Right atrium auricular region (tissue), 2 donors: ENCODE measurements at regions not wholly inside any gene's neighbourhood (a gene's known extent, or its start where the extent isn't known, plus 50 kb on each side); places are given as distances from the start of the nearest gene placed in this dataset.

Source experiments
- DNase-seq: peaks from one replicate; pipeline ENCODE4 v3.0.0-alpha.2; 2019; ENCODE audit warnings: low spot score
- H3K27ac ChIP-seq, 2 donors: fragments of 200-600 bp; sonication (generic); 1 replicate in 1 of 2; 2 replicates in 1 of 2; pipeline ENCODE4 v1.5.1; 2016 to 2019
- H3K27me3 ChIP-seq, 2 donors: fragments of 200-600 bp; sonication (generic); one replicate each; pipeline versions ENCODE4 v1.5.1 to v1.6.0; 2017 to 2019
- H3K36me3 ChIP-seq: fragments of 200-600 bp; sonication (generic); one replicate; pipeline ENCODE4 v1.5.1; 2016
- H3K4me1 ChIP-seq, 2 donors: fragments of 200-600 bp; sonication (generic); one replicate each; pipeline versions ENCODE4 v1.5.1 to v1.6.0; 2017 to 2019
- H3K4me3 ChIP-seq, 2 donors: fragments of 200-600 bp; sonication (generic); 1 replicate in 1 of 2; 2 replicates in 1 of 2; pipeline ENCODE4 v1.5.1; 2017 to 2019; ENCODE audit warnings: mild to moderate bottlenecking in 1 of 2, moderate library complexity in 1 of 2
- H3K9me3 ChIP-seq, 2 donors: fragments of 200-600 bp; sonication (generic); one replicate each; pipeline ENCODE4 v1.5.1; 2019
- CTCF ChIP-seq, 2 donors: fragments of 200-600 bp; sonication (generic); IDR thresholded peaks; one replicate each; pipeline ENCODE4 v1.5.1; 2019; ENCODE audit warnings: antibody characterized with exemption in 2 of 2

DNA sequence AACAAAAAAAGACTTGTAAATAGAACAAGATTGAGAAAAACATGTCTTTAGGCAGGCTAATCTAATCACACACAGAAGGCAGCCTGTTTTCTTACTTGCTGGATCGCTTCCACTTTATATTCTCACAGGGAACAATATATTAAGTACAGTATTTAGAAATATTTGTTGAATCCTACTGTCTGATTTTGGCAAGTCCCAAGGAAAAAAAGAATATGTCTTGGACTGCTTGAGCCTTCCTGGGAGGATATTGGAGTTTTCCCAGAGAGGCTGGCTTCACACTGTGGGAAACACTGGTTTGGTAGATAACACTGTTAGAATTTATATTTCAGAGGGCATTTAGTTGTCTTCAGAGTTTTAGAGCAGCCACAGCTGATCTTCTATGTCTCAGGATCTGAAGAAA is 229.7 kb downstream of the PRL start:
- Histone ChIP-seq H3K36me3 (no peaks in the 10 kb centered on the region), H3K4me1 (peaks cover 0 to 22% of the 10 kb centered on the region in 2 donors), H3K9me3 (no peaks in the 10 kb centered on the region), H3K27ac (peak overlapping the region in 1 of 2 donors; percentile 37), H3K4me3 (no peak overlapping the region), H3K27me3 (no peaks in the 10 kb centered on the region)
- TF ChIP-seq CTCF (IDR thresholded peaks at IDR 0.05): no peak
- DNase-seq: no peak

DNA sequence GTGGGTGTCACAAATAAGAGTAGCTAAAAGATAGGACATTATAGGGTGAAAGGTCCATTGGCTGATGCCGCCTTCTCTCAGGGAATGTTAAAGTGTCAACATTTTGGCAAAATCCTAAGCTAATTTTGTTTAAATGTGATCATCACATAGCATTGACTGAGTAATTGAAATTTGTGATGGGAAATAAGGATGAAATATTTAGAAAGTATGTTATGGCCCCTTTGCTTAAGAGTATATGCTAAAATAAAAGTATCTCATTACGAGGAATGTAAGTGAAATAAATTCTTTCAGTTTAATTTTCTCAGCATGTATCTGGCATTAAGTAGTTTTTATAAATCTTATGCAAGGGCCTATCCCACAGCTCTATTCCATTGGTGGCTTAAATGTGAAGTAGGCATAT is 229.2 kb downstream of the PRL start:
- TF ChIP-seq CTCF (IDR thresholded peaks at IDR 0.05): no peak
- no peak for DNase-seq
- Histone ChIP-seq H3K27me3 (no peaks in the 10 kb centered on the region), H3K4me3 (no peak overlapping the region), H3K4me1 (peaks cover 0 to 22% of the 10 kb centered on the region in 2 donors), H3K27ac (no peak overlapping the region), H3K9me3 (no peaks in the 10 kb centered on the region), H3K36me3 (no peaks in the 10 kb centered on the region)

DNA sequence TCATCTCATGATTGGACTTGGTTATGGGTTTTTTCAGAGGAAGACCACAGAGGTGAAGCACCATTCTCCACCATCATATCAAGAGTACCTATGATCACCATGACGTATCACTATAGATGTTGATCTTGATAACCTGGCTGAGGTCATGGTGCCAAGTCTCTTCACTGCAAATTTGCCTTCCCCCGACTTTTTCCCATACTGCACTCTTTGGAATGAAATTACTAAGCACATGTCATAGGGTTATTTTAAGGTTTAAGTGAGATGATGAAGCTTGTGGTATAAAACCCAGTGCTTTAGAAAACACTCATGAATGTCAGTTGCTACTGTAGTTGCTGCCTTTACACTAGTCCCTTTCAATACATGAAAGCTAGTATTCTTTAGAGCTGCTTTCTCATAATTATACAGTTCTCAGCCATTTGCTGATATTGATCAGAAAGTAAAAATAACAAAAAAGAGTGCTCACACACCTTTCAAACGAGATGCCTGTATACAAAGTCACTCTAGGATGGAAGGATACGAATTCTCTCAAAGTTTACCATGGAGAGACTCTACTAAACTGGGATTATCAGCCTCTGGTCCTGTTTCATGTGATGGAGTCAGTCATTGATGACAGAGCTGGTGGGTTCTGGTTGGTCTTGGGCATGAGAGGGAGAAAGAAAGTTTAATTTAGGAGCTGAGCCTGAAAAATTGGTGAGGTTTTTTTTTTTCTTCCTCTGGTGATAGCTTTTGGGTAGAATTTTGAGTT is 228.1 kb downstream of the PRL start:
- Histone ChIP-seq H3K9me3 (no peaks in the 10 kb centered on the region), H3K27ac (no peak overlapping the region), H3K27me3 (no peaks in the 10 kb centered on the region), H3K36me3 (no peaks in the 10 kb centered on the region), H3K4me1 (peaks cover 0 to 22% of the 10 kb centered on the region in 2 donors), H3K4me3 (no peak overlapping the region)
- no peak for DNase-seq
- no peak for TF ChIP-seq CTCF (IDR thresholded peaks at IDR 0.05)

- Histone ChIP-seq H3K4me1 (peaks cover 0 to 22% of the 10 kb centered on the region in 2 donors), H3K4me3 (no peak overlapping the region), H3K27me3 (no peaks in the 10 kb centered on the region), H3K9me3 (no peaks in the 10 kb centered on the region), H3K36me3 (no peaks in the 10 kb centered on the region), H3K27ac (no peak overlapping the region)
- no peak for TF ChIP-seq CTCF (IDR thresholded peaks at IDR 0.05)
- no peak for DNase-seq
These were observed 227.5 kb downstream of the PRL start for GRCh38 chr6:22069306-22069800.

DNA sequence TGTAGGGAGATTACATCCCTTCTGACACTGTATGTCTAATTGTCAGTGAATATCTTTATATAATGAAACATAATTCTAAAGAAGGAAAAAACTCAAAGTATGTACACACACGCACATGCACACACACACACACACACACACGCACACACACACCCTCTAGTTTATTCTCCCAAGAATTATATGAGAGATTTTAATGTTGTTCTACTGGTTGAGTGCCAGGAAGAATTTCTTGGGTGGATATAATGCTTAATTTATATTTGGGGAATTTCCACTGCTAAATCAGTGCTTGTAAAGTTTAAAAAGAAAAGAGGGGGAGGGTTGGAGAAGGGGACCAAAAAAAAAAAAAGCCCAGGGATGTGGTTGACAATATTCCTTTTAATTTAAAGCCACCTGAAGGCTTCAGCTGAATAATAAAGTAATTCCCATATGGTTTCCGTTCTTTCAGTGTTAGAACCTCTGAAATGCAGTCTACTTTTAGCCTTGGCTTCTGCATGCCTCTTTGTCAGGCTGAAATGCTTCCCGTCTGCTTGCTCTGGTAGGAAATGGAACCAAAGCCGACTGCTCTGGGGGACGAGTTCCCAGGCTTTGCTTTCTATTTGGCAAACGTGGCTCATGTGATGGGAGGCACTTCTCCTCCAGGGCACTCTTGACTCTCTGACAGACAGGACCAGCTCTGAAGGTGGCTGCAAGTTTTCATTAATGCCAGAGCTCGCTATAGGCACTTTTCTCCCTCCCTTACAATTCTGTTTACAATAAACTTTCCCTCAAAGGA is 225.4 kb downstream of the PRL start:
- peak overlapping the region; percentile 53 to 62 for H3K27ac ChIP-seq
- TF ChIP-seq CTCF (IDR thresholded peaks at IDR 0.05): no peak
- H3K4me3 ChIP-seq: peak overlapping the region; percentile 1 to 22
- DNase-seq: no peak
- H3K4me1 ChIP-seq: peaks cover 0 to 21% of the 10 kb centered on the region in 2 donors
- H3K9me3 ChIP-seq: no peaks in the 10 kb centered on the region
- H3K36me3 ChIP-seq: no peaks in the 10 kb centered on the region
- no peaks in the 10 kb centered on the region for H3K27me3 ChIP-seq
